OCI-LY1 (cell line): ENCODE measurements at regions not wholly inside any gene's neighbourhood (a gene's known extent, or its start where the extent isn't known, plus 50 kb on each side); places are given as distances from the start of the nearest gene placed in this dataset.

ENCODE experiments used
- CTCF ChIP-seq: fragments of 200-600 bp; sonication (generic), shearing (Covaris generic); IDR thresholded peaks from 2 replicates; pipeline ENCODE4 v1.5.1; 2017; ENCODE audit warnings: mild to moderate bottlenecking, antibody characterized with exemption, low read length, moderate library complexity, mixed read lengths
- EZH2 ChIP-seq: fragments of 200-600 bp; sonication (generic), shearing (Covaris generic); IDR thresholded peaks from 2 replicates; pipeline ENCODE4 v1.8.0; 2017; ENCODE audit warnings: borderline replicate concordance, mixed run types, mild to moderate bottlenecking, antibody characterized with exemption, low read length, moderate library complexity, mixed read lengths

- TF ChIP-seq CTCF (no peak), EZH2 (no peak)
Observed at GRCh38 chr21:39029900-39030884, 153.1 kb downstream of the PSMG1 start.
